MM.1S (cell line): ENCODE measurements at regions not wholly inside any gene's neighbourhood (a gene's known extent, or its start where the extent isn't known, plus 50 kb on each side); places are given as distances from the start of the nearest gene placed in this dataset.

Experiments used
- DNase-seq: peaks from one replicate; pipeline ENCODE4 v3.0.0-alpha.2; 2015
- H2AFZ ChIP-seq: fragments of 300-600 bp; sonication (generic); 2 replicates; pipeline ENCODE4 v1.6.0; 2016; ENCODE audit warnings: antibody characterized with exemption, low read length
- H3F3A ChIP-seq: fragments of 300-600 bp; sonication (generic); 2 replicates; pipeline ENCODE4 v1.6.1; 2016; ENCODE audit warnings: mild to moderate bottlenecking, antibody characterized with exemption, low read length, moderate library complexity, mixed read lengths; ENCODE audit not compliant: insufficient read depth
- H3K27ac ChIP-seq: fragments of 300-600 bp; sonication (generic); 2 replicates; pipeline ENCODE4 v1.5.1; 2016; ENCODE audit warnings: mild to moderate bottlenecking, low read length
- H3K27me3 ChIP-seq: fragments of 300-600 bp; sonication (generic); replicated peaks from 2 replicates; pipeline ENCODE4 v1.6.0; 2016; ENCODE audit warnings: low read length; ENCODE audit not compliant: insufficient read depth
- H3K36me3 ChIP-seq: fragments of 300-600 bp; sonication (generic); replicated peaks from 2 replicates; pipeline ENCODE4 v1.6.1; 2016; ENCODE audit warnings: mild to moderate bottlenecking, low read length, mixed read lengths; ENCODE audit not compliant: insufficient read depth
- H3K4me1 ChIP-seq: fragments of 300-600 bp; sonication (generic); 2 replicates; pipeline ENCODE4 v1.6.1; 2016; ENCODE audit warnings: low read length, mixed read lengths
- H3K4me2 ChIP-seq: fragments of 300-600 bp; sonication (generic); 2 replicates; pipeline ENCODE4 v1.6.0; 2016; ENCODE audit warnings: low read depth, low read length
- H3K4me3 ChIP-seq: fragments of 300-600 bp; sonication (generic); 2 replicates; pipeline ENCODE4 v1.5.1; 2016; ENCODE audit warnings: low read length, mixed read lengths
- H3K79me2 ChIP-seq: fragments of 300-600 bp; sonication (generic); 2 replicates; pipeline ENCODE4 v1.6.1; 2016; ENCODE audit warnings: mixed run types, low read length, mixed read lengths
- H3K9ac ChIP-seq: fragments of 300-600 bp; sonication (generic); 2 replicates; pipeline ENCODE4 v1.6.1; 2016; ENCODE audit warnings: low read length, mixed read lengths
- H3K9me2 ChIP-seq: fragments of 300-600 bp; sonication (generic); replicated peaks from 2 replicates; pipeline ENCODE4 v1.6.1; 2016; ENCODE audit warnings: mild to moderate bottlenecking, low read length, mixed read lengths; ENCODE audit not compliant: insufficient read depth
- H3K9me3 ChIP-seq: fragments of 300-600 bp; sonication (generic); replicated peaks from 2 replicates; pipeline ENCODE4 v1.6.1; 2016; ENCODE audit warnings: mild to moderate bottlenecking, low read length, mixed read lengths; ENCODE audit not compliant: insufficient read depth
- H4K20me1 ChIP-seq: fragments of 300-600 bp; sonication (generic); 2 replicates; pipeline ENCODE4 v1.6.1; 2016; ENCODE audit warnings: mild to moderate bottlenecking, low read length, moderate library complexity, mixed read lengths; ENCODE audit not compliant: insufficient read depth
- CTCF ChIP-seq: fragments of 300-600 bp; sonication (generic); IDR thresholded peaks from 2 replicates; pipeline ENCODE4 v1.5.1; 2016; ENCODE audit warnings: antibody characterized with exemption, low read length, mixed read lengths
- EZH2 ChIP-seq: fragments of 300-600 bp; sonication (generic); optimal IDR thresholded peaks from 2 replicates; pipeline ENCODE3; 2017; ENCODE audit warnings: low read depth, mild to moderate bottlenecking, antibody characterized with exemption, low read length, mixed read lengths
- EZH2phosphoT487 ChIP-seq: fragments of 300-600 bp; sonication (generic); IDR thresholded peaks from 2 replicates; pipeline ENCODE4 v1.6.1; 2018; ENCODE audit warnings: antibody characterized with exemption, low read length

- no peak overlapping the region for H3K4me3 ChIP-seq
- no peaks in the 10 kb centered on the region for H3K9me3 ChIP-seq
- H3K4me2 ChIP-seq = no peak overlapping the region
- no peaks in the 10 kb centered on the region for H3K36me3 ChIP-seq
- no peaks in the 10 kb centered on the region for H3K79me2 ChIP-seq
- DNase-seq = no peak
- H3K9me2 ChIP-seq = no peaks in the 10 kb centered on the region
- no peaks in the 10 kb centered on the region for H3K4me1 ChIP-seq
- no peaks in the 10 kb centered on the region for H4K20me1 ChIP-seq
- no peaks in the 10 kb centered on the region for H3K27me3 ChIP-seq
- H3K27ac ChIP-seq = no peak overlapping the region
- no peak overlapping the region for H3K9ac ChIP-seq
- no peak overlapping the region for H2AFZ ChIP-seq
- no peaks in the 10 kb centered on the region for H3F3A ChIP-seq
- TF ChIP-seq EZH2 (no peak), CTCF (no peak), EZH2phosphoT487 (no peak)
These were observed 791.1 kb upstream of the SOX11 start for GRCh38 chr2:4900861-4901770.

DNA sequence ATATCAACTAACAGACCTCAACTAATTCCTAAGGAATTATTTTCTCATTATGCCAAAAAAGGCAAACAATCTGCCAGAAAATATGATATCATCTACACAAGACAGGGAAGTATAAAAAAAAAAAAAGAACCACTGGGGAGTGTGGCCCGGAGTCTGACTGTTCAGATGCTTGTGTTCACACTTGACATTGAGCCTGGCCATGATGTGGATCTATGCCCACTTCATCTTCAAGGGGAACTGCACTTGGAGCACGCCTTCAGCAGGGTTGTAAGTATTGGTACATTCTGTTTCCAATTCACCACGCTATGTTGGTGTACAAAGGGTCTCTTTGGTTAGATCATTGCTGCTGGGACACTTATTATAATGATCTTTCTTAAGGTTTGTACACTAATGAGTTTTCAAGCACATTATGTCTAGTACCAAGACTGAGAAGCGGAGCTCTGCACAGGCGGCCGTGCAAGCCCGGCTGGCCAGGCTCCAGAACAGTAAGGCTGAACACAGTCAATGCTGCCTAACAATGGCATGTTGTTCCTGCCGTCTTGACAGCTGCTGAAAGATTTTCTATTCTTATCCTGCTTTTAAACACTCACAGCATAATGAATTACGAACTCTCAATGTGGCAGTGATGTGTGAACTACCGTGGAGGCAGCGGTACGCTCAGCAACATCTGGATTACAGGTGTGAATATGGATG is 788.4 kb upstream of the SOX11 start:
- Histone ChIP-seq H3K79me2 (no peaks in the 10 kb centered on the region), H3K4me1 (no peaks in the 10 kb centered on the region), H4K20me1 (no peaks in the 10 kb centered on the region), H3F3A (no peaks in the 10 kb centered on the region), H3K27me3 (no peaks in the 10 kb centered on the region), H3K9ac (no peak overlapping the region), H3K9me2 (no peaks in the 10 kb centered on the region), H3K27ac (no peak overlapping the region), H3K4me3 (no peak overlapping the region), H3K4me2 (no peak overlapping the region), H3K9me3 (no peaks in the 10 kb centered on the region), H2AFZ (no peak overlapping the region), H3K36me3 (no peaks in the 10 kb centered on the region)
- TF ChIP-seq EZH2phosphoT487 (no peak), CTCF (no peak), EZH2 (no peak)
- DNase-seq = no peak

- TF ChIP-seq EZH2phosphoT487 = no peak
- no peak for TF ChIP-seq CTCF
- TF ChIP-seq EZH2 = no peak
- no peaks in the 10 kb centered on the region for H3K27me3 ChIP-seq
- no peak overlapping the region for H3K9ac ChIP-seq
- no peaks in the 10 kb centered on the region for H3F3A ChIP-seq
- no peak overlapping the region for H2AFZ ChIP-seq
- H3K27ac ChIP-seq = no peak overlapping the region
- no peak overlapping the region for H3K4me3 ChIP-seq
- no peaks in the 10 kb centered on the region for H3K36me3 ChIP-seq
- no peaks in the 10 kb centered on the region for H3K4me1 ChIP-seq
- H4K20me1 ChIP-seq = no peaks in the 10 kb centered on the region
- no peak overlapping the region for H3K4me2 ChIP-seq
- no peaks in the 10 kb centered on the region for H3K9me3 ChIP-seq
- H3K9me2 ChIP-seq = no peaks in the 10 kb centered on the region
- no peak for DNase-seq
- no peaks in the 10 kb centered on the region for H3K79me2 ChIP-seq
These were observed 783.7 kb upstream of the SOX11 start for GRCh38 chr2:4908461-4908860.
